ENCODE measurements at regions not wholly inside any gene's neighbourhood (a gene's known extent, or its start where the extent isn't known, plus 50 kb on each side); places are given as distances from the start of the nearest gene placed in this dataset.
"Not testable (repeated sequence)": the region's sequence is repeated elsewhere in the genome, so short reads cannot be mapped to it uniquely, and the experiment has no call there.

DNA sequence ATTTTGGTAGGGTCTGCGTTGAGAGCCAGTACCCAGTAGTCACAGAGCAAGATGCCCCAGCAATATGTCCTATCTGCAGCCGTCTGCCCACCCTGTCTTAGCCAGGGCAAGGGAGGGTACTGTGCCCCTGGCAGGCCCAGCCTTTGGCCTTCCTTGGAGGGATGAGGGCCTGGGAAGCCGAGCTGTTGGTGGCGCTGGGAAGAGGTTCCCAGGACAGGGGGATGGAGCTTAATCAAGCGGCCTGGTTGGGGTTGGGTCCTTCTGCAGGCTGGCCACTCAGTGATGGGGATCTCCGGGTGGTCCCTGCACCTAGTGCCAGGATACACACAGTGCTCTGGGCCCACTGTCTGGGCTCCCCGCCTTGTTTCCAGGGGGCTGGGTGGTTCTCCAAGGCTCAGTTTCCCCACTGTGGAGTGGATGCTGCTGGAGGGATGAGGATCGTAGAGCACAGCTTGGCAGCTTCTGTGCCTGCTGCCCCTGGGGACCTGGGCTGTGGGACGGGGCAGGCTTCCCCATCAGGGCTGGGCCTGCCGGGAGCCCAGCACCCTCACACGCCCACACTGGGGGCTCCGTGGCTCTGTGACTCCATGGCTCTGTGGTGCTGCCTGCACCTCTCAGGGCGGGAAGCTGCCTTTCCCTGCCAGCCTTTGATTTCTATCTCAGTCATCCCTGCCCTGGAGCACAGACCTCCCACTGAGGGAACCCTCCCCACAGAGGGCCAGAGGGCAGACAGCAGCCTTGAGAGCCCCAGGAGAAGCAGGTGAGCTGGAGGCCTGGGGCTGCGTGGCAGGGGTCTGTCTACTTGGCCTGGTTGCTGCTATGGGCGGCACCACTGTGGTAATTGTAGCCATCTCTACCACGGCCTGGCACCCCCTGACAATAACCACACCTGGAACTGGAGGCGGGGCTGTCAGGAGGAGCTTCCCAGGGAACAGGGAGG lies 357.0 kb downstream of the TMEM121 start:
- no peaks in the 10 kb centered on the region for H3K79me2 ChIP-seq (ENCODE audit: control insufficient read depth, insufficient read depth, low read length)
- H3K9ac ChIP-seq (ENCODE audit: insufficient read depth, low read length) = no peak overlapping the region
- no peak overlapping the region for H2AFZ ChIP-seq (ENCODE audit: low read length)
- no peak for DNase-seq (ENCODE audit: low read depth in 2 of 2)
- H3K27ac ChIP-seq (ENCODE audit: insufficient read depth, low read length) = no peak overlapping the region
- H3K4me2 ChIP-seq (ENCODE audit: extremely low read depth, insufficient read depth, low read length) = no peak overlapping the region
- H3K27me3 ChIP-seq (ENCODE audit: control insufficient read depth, insufficient read depth, low read length) = no peaks in the 10 kb centered on the region
- no peaks in the 10 kb centered on the region for H3K9me3 ChIP-seq (ENCODE audit: control insufficient read depth, insufficient read depth, low read depth, low read length)
- H4K20me1 ChIP-seq (ENCODE audit: control insufficient read depth, extremely low read depth, insufficient read depth, low read length) = no peaks in the 10 kb centered on the region
- H3K4me1 ChIP-seq (ENCODE audit: control insufficient read depth, extremely low read depth, insufficient read depth, low read length) = no peaks in the 10 kb centered on the region
- no peak overlapping the region for H3K4me3 ChIP-seq (replicated peaks in 1 of 4; ENCODE audit: control extremely low read depth in 1 of 4, insufficient read depth in 1 of 4, low read depth in 3 of 4, low read length in 4 of 4)
- no peak for TF ChIP-seq EZH2 (IDR thresholded peaks at IDR 0.05; ENCODE audit: low read length, missing control alignments)
- TF ChIP-seq, protein P1, sequence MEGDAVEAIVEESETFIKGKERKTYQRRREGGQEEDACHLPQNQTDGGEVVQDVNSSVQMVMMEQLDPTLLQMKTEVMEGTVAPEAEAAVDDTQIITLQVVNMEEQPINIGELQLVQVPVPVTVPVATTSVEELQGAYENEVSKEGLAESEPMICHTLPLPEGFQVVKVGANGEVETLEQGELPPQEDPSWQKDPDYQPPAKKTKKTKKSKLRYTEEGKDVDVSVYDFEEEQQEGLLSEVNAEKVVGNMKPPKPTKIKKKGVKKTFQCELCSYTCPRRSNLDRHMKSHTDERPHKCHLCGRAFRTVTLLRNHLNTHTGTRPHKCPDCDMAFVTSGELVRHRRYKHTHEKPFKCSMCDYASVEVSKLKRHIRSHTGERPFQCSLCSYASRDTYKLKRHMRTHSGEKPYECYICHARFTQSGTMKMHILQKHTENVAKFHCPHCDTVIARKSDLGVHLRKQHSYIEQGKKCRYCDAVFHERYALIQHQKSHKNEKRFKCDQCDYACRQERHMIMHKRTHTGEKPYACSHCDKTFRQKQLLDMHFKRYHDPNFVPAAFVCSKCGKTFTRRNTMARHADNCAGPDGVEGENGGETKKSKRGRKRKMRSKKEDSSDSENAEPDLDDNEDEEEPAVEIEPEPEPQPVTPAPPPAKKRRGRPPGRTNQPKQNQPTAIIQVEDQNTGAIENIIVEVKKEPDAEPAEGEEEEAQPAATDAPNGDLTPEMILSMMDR (conservative IDR thresholded peaks at IDR 0.05 in 1 of 2, IDR thresholded peaks at IDR 0.05 in 1 of 2; ENCODE audit: low read depth in 1 of 2, low read length in 2 of 2) = no peak
- H3K36me3 ChIP-seq (ENCODE audit: control insufficient read depth, insufficient read depth, low read length) = no peaks in the 10 kb centered on the region

DNA sequence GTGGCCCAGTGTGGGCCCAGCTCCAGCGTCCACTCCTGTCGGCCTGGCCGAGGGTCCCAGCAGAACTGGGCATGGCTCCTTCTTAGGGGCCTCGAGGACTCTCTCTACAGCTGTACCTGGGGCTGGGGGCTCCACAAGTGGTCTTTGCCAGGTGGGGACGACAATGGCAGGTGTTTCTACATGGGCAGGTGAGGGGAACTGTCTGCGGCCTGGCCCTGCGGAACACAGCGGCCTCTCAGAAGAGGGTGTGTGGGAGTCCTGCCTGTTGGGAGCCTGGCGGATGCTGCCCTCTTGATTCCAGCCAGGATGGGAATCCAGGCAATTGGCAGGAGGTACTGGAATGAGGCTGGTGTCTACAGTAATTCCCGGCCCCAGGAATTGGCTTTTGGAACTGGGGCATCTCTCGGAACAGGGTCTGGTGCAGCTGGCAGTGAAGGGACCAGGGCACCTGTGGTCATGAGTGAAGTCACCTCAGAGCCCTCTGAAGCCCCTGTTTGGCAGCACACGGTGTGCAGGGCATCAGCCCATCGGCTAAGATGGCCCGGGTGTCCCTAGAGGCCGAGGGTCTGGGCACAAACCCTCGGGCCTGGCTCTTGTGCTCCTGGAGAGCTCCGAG lies 357.9 kb downstream of the TMEM121 start:
- H3K9me3 ChIP-seq (ENCODE audit: control insufficient read depth, insufficient read depth, low read depth, low read length); H3K79me2 ChIP-seq (ENCODE audit: control insufficient read depth, insufficient read depth, low read length); H3K9ac ChIP-seq (ENCODE audit: insufficient read depth, low read length); H3K4me3 ChIP-seq (replicated peaks in 1 of 4; ENCODE audit: control extremely low read depth in 1 of 4, insufficient read depth in 1 of 4, low read depth in 3 of 4, low read length in 4 of 4); H3K4me2 ChIP-seq (ENCODE audit: extremely low read depth, insufficient read depth, low read length); H3K36me3 ChIP-seq (ENCODE audit: control insufficient read depth, insufficient read depth, low read length); H3K27me3 ChIP-seq (ENCODE audit: control insufficient read depth, insufficient read depth, low read length); H4K20me1 ChIP-seq (ENCODE audit: control insufficient read depth, extremely low read depth, insufficient read depth, low read length); DNase-seq (ENCODE audit: low read depth in 2 of 2); H3K27ac ChIP-seq (ENCODE audit: insufficient read depth, low read length); H3K4me1 ChIP-seq (ENCODE audit: control insufficient read depth, extremely low read depth, insufficient read depth, low read length); H2AFZ ChIP-seq (ENCODE audit: low read length): not testable (repeated sequence)

DNA sequence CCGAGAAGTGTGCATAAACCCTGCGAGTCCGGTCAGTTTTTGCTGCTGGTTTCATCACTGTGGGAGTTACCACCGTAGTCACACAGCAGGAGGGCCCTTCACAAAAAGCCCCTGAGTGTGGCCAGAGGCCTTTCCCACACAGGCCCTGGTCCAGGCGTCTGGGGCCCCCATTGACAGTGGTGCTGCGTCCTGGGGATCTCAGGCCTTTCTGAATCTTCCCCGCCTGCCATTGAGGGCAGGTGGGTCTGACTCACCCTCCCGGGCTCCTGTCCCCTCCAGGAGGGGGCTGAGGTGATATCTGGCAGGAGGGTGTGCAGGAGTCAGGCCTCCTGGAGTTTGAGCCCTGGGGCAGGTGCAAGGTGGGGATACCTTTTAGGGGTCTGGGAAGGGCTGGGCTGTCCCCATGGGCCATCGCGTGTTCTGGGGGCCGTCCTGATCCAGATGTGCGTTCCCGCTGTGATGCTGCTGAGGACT lies 358.5 kb downstream of the TMEM121 start:
- Histone ChIP-seq H3K9ac (ENCODE audit: insufficient read depth, low read length) (no peak overlapping the region), H3K36me3 (ENCODE audit: control insufficient read depth, insufficient read depth, low read length) (no peaks in the 10 kb centered on the region), H3K9me3 (ENCODE audit: control insufficient read depth, insufficient read depth, low read depth, low read length) (no peaks in the 10 kb centered on the region), H3K4me3 (replicated peaks in 1 of 4; ENCODE audit: control extremely low read depth in 1 of 4, insufficient read depth in 1 of 4, low read depth in 3 of 4, low read length in 4 of 4) (no peak overlapping the region), H4K20me1 (ENCODE audit: control insufficient read depth, extremely low read depth, insufficient read depth, low read length) (no peaks in the 10 kb centered on the region), H3K79me2 (ENCODE audit: control insufficient read depth, insufficient read depth, low read length) (no peaks in the 10 kb centered on the region), H3K27ac (ENCODE audit: insufficient read depth, low read length) (no peak overlapping the region), H2AFZ (ENCODE audit: low read length) (no peak overlapping the region), H3K4me2 (ENCODE audit: extremely low read depth, insufficient read depth, low read length) (no peak overlapping the region), H3K4me1 (ENCODE audit: control insufficient read depth, extremely low read depth, insufficient read depth, low read length) (no peaks in the 10 kb centered on the region), H3K27me3 (ENCODE audit: control insufficient read depth, insufficient read depth, low read length) (no peaks in the 10 kb centered on the region)
- TF ChIP-seq, protein P1 (conservative IDR thresholded peaks at IDR 0.05 in 1 of 2, IDR thresholded peaks at IDR 0.05 in 1 of 2; ENCODE audit: low read depth in 1 of 2, low read length in 2 of 2) = no peak
- TF ChIP-seq EZH2 (IDR thresholded peaks at IDR 0.05; ENCODE audit: low read length, missing control alignments) = no peak
- DNase-seq (ENCODE audit: low read depth in 2 of 2) = no peak
